HG03097 (cell line): ENCODE measurements at regions not wholly inside any gene's neighbourhood (a gene's known extent, or its start where the extent isn't known, plus 50 kb on each side); places are given as distances from the start of the nearest gene placed in this dataset.
"Not testable (repeated sequence)": the region's sequence is repeated elsewhere in the genome, so short reads cannot be mapped to it uniquely, and the experiment has no call there.

Source experiments
- ATAC-seq: cut with Tn5 transposase; IDR thresholded peaks from one replicate; pipeline ENCODE4 v1.9.1; 2021; ENCODE audit not compliant: unreplicated experiment, low FRiP score

- ATAC-seq, result no peak
Observed at GRCh38 chr10:11668847-11669610, 57.6 kb upstream of the USP6NL start.

DNA sequence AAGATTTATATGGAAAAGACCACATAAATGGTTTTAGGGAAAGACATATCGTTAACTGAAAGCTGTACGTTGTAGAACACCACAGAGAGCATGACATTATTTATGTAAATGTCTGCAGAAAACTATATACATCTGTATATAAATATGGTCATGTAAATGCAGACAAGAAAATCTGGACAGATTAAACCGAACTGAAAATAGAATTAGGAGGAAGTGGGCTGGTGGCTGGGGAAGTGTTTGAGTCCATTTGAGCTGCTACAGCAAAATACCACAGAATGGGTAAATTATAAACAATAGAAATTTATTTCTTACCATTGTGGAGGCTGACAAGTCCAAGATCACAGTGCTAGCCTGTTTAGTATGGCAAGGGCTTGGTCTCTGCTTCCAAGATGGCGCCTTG is 56.3 kb upstream of the USP6NL start:
- no peak for ATAC-seq

DNA sequence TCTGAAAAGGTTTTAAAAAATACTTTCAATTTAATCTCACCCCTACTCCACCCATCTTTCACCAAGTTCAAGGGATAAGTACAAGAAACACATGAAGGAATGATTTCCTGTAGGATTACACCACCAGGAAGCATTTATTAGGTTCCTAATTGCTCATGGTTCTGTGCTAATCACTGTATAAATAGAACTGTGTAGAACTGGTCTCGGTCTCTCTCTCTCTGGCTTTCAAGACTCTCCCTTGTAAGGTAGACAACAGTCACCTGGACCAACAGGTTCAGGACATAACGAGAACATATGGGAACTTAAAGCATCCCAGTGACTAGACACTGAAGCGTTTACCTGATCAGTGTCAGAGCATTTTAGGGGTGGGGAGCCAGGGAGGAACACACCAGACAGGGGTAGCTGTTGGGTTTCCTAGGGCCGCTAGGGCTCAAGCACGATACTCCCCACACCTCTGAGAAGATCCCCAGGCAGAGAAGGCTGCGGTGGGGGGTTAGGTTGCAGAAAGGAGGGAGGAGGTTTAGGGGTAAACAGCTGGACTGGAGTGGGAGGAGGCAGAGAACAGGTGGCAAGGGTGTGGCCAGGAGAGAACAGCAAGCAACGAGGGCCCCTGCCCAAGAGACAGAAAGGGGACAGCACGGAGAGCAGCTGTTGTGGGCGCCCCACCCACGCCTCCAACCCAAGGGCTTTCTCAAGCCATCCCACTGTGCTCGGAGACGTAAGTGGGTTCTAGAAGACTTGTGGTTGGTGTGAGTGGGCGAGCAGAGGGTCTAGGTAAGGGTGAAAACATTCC is 52.5 kb upstream of the USP6NL start:
- peak; percentile 46 for ATAC-seq

DNA sequence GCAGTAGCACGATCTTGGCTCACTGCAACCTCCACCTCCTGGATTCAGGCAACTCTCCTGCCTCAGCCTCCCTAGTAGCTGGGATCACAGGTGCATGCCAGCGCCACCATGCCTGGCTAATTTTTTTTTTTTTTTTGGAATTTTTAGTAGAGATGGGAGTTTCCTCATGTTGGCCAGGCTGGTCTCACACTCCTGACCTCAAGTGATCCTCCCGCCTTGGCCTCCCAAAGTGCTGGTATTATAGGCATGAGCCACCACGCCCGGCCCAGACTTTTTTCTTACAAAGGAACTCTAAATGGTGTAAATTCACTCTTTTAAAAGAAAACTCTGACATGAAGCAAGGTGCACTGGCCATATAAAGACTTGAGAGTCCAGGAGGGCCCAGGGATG is 51.7 kb upstream of the USP6NL start:
- not testable (repeated sequence) for ATAC-seq

DNA sequence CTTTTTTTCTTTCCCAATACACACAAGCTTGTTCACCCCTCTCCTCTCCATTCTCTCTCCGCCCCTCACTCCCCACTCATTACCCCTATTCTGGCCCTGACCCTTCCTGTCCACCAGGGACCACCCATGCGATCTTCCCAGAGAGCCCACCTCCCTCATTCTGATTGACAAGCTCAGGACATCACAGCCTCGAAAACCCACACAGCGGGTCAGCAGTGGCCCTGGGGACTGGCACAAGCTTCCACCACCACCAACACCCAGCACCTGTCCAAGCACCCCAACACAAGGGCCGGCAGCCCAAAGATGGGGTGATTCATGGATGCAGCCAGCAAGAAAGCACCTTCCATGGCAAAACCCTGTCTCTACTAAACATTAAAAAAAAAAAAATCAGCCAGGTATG is 50.0 kb upstream of the USP6NL start:
- no peak for ATAC-seq
